DOHH2 (cell line): ENCODE measurements at regions not wholly inside any gene's neighbourhood (a gene's known extent, or its start where the extent isn't known, plus 50 kb on each side); places are given as distances from the start of the nearest gene placed in this dataset.

Experiments
- H3F3A ChIP-seq: fragments of 200-600 bp; sonication (generic), shearing (Covaris generic); 2 replicates; pipeline ENCODE4 v1.6.0; 2016; ENCODE audit warnings: antibody characterized with exemption, mild to moderate bottlenecking; ENCODE audit not compliant: control insufficient read depth, insufficient read depth
- H3K27ac ChIP-seq: fragments of 200-600 bp; sonication (generic); 2 replicates; pipeline ENCODE4 v1.5.1; 2014; ENCODE audit warnings: low read depth, mild to moderate bottlenecking, low read length, moderate library complexity
- H3K27me3 ChIP-seq: fragments of 200-600 bp; sonication (generic); 2 replicates; pipeline ENCODE4 v1.6.1; 2014; ENCODE audit warnings: mild to moderate bottlenecking, low read length, mixed read lengths; ENCODE audit not compliant: control insufficient read depth
- H3K36me3 ChIP-seq: fragments of 200-600 bp; sonication (generic); 2 replicates; pipeline ENCODE4 v1.6.1; 2014; ENCODE audit warnings: mild to moderate bottlenecking, low read length, moderate library complexity, mixed read lengths; ENCODE audit not compliant: control insufficient read depth
- H3K4me1 ChIP-seq: fragments of 200-600 bp; sonication (generic); 2 replicates; pipeline ENCODE4 v1.6.1; 2014; ENCODE audit warnings: mild to moderate bottlenecking, low read length, mixed read lengths; ENCODE audit not compliant: control insufficient read depth
- H3K4me2 ChIP-seq: fragments of 200-600 bp; sonication (generic); 2 replicates; pipeline ENCODE4 v1.6.0; 2014; ENCODE audit warnings: mild to moderate bottlenecking, low read length, moderate library complexity
- H3K4me3 ChIP-seq: fragments of 200-600 bp; sonication (generic); 2 replicates; pipeline ENCODE4 v1.5.1; 2014; ENCODE audit warnings: mild to moderate bottlenecking, low read length, mixed read lengths
- H3K79me2 ChIP-seq: fragments of 200-600 bp; sonication (generic); 2 replicates; pipeline ENCODE4 v1.6.1; 2014; ENCODE audit warnings: mild to moderate bottlenecking, low read length, mixed read lengths; ENCODE audit not compliant: control insufficient read depth
- H3K9me2 ChIP-seq: fragments of 200-600 bp; sonication (generic); replicated peaks from 2 replicates; pipeline ENCODE4 v1.6.1; 2014; ENCODE audit warnings: mild to moderate bottlenecking, low read length, mixed read lengths; ENCODE audit not compliant: control insufficient read depth
- H3K9me3 ChIP-seq: fragments of 200-600 bp; sonication (generic); 2 replicates; pipeline ENCODE4 v1.6.1; 2014; ENCODE audit warnings: antibody characterized with exemption, low read length, mixed read lengths; ENCODE audit not compliant: control insufficient read depth, insufficient read depth
- H4K20me1 ChIP-seq: fragments of 200-600 bp; sonication (generic); 2 replicates; pipeline ENCODE4 v1.6.0; 2014; ENCODE audit warnings: low read depth, mild to moderate bottlenecking, antibody characterized with exemption, low read length, moderate library complexity; ENCODE audit not compliant: control insufficient read depth, insufficient read depth
- EZH2phosphoT487 ChIP-seq: fragments of 200-600 bp; sonication (generic); IDR thresholded peaks from 2 replicates; pipeline ENCODE4 v1.6.1; 2017; ENCODE audit warnings: borderline replicate concordance, mild to moderate bottlenecking, antibody characterized with exemption, low read length, moderate library complexity, mixed read lengths
- TF ChIP-seq, protein P1 (sequence below): fragments of 200-600 bp; sonication (generic); IDR thresholded peaks from one replicate; pipeline ENCODE4 v1.5.1; 2014; ENCODE audit warnings: antibody characterized with exemption, mild to moderate bottlenecking, low read depth, low read length; ENCODE audit not compliant: poor library complexity, severe bottlenecking

DNA sequence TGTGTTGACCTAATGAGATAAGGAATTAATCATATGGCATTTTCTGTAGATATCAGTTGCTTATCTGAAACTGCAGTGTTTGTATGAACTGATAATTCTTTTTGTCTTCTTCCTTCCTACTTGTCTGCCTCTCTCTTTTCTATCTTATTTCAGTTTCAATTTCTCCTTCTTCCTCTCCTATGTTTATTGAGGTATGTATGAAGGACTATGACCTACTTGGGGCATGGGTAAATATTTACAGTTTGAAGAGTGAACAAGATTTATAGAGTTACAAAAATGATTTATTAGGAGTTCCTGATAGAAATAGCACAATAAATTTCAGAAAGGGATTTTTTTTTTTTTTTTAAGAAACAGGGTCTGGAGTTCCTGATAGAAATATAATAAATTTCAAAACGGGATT, 88.7 kb upstream of the MUCL1 start:
- no peaks in the 10 kb centered on the region for H3F3A ChIP-seq
- H3K9me2 ChIP-seq, result no peaks in the 10 kb centered on the region
- H4K20me1 ChIP-seq, result no peaks in the 10 kb centered on the region
- no peak for TF ChIP-seq EZH2phosphoT487
- TF ChIP-seq, protein P1, sequence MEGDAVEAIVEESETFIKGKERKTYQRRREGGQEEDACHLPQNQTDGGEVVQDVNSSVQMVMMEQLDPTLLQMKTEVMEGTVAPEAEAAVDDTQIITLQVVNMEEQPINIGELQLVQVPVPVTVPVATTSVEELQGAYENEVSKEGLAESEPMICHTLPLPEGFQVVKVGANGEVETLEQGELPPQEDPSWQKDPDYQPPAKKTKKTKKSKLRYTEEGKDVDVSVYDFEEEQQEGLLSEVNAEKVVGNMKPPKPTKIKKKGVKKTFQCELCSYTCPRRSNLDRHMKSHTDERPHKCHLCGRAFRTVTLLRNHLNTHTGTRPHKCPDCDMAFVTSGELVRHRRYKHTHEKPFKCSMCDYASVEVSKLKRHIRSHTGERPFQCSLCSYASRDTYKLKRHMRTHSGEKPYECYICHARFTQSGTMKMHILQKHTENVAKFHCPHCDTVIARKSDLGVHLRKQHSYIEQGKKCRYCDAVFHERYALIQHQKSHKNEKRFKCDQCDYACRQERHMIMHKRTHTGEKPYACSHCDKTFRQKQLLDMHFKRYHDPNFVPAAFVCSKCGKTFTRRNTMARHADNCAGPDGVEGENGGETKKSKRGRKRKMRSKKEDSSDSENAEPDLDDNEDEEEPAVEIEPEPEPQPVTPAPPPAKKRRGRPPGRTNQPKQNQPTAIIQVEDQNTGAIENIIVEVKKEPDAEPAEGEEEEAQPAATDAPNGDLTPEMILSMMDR, result no peak
- no peaks in the 10 kb centered on the region for H3K9me3 ChIP-seq
- H3K27ac ChIP-seq, result no peak overlapping the region
- H3K4me1 ChIP-seq, result peaks cover 4% of the 10 kb centered on the region
- H3K36me3 ChIP-seq, result no peaks in the 10 kb centered on the region
- H3K27me3 ChIP-seq, result no peaks in the 10 kb centered on the region
- H3K4me2 ChIP-seq, result no peak overlapping the region
- H3K4me3 ChIP-seq, result no peak overlapping the region
- no peaks in the 10 kb centered on the region for H3K79me2 ChIP-seq

DNA sequence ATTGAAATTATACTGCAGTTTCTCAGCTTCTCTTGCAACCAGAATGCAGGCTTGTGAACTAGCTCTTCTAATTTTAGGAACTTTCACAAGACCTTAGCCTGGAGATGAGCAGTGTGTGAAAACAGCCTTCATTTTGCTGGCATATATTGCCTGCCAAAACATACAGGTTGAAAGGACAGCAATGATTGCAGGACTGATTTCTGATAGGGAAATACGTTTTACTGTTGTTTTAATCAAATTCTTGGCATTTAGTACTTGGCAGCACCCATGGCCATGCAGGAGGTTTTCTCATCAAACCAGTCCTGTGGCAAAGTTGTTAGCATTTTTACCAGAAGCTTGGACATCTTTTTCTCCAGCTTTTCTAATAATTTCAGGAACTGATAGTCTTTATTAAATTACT, 91.9 kb upstream of the MUCL1 start:
- TF ChIP-seq, protein P1, result no peak
- no peak for TF ChIP-seq EZH2phosphoT487
- H3K27ac ChIP-seq, result no peak overlapping the region
- H3K9me2 ChIP-seq, result no peaks in the 10 kb centered on the region
- no peaks in the 10 kb centered on the region for H3K79me2 ChIP-seq
- no peaks in the 10 kb centered on the region for H4K20me1 ChIP-seq
- peaks cover 4% of the 10 kb centered on the region for H3K4me1 ChIP-seq
- H3K9me3 ChIP-seq, result 0 out of 2 replicates have a peak, but pooled peaks cover 2% of the 10 kb centered on the region
- no peaks in the 10 kb centered on the region for H3K27me3 ChIP-seq
- H3K4me3 ChIP-seq, result no peak overlapping the region
- no peaks in the 10 kb centered on the region for H3F3A ChIP-seq
- H3K4me2 ChIP-seq, result no peak overlapping the region
- no peaks in the 10 kb centered on the region for H3K36me3 ChIP-seq

DNA sequence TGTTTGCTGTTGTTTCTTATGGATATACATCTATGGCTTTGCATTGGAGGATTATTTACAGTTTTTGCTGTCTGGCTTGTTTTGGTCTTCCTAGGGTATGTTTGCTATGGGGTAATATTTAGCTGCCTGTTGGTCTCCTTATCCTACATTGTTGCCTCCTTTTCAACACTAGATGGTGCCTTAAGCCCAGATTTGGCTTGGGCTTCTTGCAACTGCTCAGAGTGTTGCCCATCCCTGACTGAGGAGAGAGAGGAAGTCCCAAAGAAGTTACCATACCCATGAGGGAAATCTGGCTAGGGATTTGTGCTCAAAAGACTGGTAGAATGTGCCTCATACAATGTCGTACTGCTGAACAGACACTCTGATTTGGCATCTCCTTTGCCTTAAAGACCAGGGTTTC, 94.6 kb upstream of the MUCL1 start:
- Histone ChIP-seq H3F3A (no peaks in the 10 kb centered on the region), H3K27ac (no peak overlapping the region), H3K4me1 (peaks cover 4% of the 10 kb centered on the region), H3K36me3 (no peaks in the 10 kb centered on the region), H3K4me2 (no peak overlapping the region), H4K20me1 (no peaks in the 10 kb centered on the region), H3K9me3 (0 out of 2 replicates have a peak, but pooled peaks cover 2% of the 10 kb centered on the region), H3K27me3 (no peaks in the 10 kb centered on the region), H3K9me2 (no peaks in the 10 kb centered on the region), H3K79me2 (no peaks in the 10 kb centered on the region), H3K4me3 (no peak overlapping the region)
- TF ChIP-seq, protein P1, result peak; percentile 60
- TF ChIP-seq EZH2phosphoT487, result no peak
